ENCODE measurements at regions not wholly inside any gene's neighbourhood (a gene's known extent, or its start where the extent isn't known, plus 50 kb on each side); places are given as distances from the start of the nearest gene placed in this dataset.

DNA sequence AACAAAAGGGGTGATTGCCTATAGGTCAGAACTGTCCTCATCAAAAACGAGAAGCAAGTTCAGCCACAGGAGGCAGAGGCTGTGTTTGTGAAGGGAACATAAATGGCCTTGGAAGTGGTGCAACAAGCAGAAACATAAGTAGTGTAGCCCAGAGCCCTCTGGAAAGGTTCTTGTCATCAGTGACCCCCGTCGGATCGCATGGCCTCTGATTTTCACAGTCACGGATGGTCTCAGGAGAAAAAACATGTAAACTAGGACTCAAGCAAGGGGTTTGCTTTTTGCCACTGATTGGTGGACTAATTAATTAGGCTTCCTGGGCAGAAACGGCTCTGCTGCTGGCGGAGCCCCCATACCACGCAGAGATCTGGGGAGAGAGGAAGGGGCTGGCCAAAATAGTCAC, 496.5 kb upstream of the MKI67 start:
- no peaks in the 10 kb centered on the region for H3K4me1 ChIP-seq (ENCODE audit: insufficient read depth)
- TF ChIP-seq, protein P1, sequence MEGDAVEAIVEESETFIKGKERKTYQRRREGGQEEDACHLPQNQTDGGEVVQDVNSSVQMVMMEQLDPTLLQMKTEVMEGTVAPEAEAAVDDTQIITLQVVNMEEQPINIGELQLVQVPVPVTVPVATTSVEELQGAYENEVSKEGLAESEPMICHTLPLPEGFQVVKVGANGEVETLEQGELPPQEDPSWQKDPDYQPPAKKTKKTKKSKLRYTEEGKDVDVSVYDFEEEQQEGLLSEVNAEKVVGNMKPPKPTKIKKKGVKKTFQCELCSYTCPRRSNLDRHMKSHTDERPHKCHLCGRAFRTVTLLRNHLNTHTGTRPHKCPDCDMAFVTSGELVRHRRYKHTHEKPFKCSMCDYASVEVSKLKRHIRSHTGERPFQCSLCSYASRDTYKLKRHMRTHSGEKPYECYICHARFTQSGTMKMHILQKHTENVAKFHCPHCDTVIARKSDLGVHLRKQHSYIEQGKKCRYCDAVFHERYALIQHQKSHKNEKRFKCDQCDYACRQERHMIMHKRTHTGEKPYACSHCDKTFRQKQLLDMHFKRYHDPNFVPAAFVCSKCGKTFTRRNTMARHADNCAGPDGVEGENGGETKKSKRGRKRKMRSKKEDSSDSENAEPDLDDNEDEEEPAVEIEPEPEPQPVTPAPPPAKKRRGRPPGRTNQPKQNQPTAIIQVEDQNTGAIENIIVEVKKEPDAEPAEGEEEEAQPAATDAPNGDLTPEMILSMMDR (IDR thresholded peaks at IDR 0.05; ENCODE audit: poor library complexity): no peak
- no peaks in the 10 kb centered on the region for H4K20me1 ChIP-seq (ENCODE audit: insufficient read depth, poor library complexity, severe bottlenecking)
- H3K36me3 ChIP-seq (replicated peaks; ENCODE audit: insufficient read depth, low read depth): no peaks in the 10 kb centered on the region
- DNase-seq (ENCODE audit: low spot score): no peak
- H3K4me3 ChIP-seq: no peak overlapping the region
- H3K4me2 ChIP-seq: no peak overlapping the region
- WGBS (ENCODE audit: low lambda C conversion rate, missing lambda C conversion rate): 96% methylated on average over 8 of the region's 8 CpGs
- H3K79me2 ChIP-seq: no peaks in the 10 kb centered on the region
- no peaks in the 10 kb centered on the region for H3K9me2 ChIP-seq (replicated peaks; ENCODE audit: insufficient read depth)
- H2AFZ ChIP-seq: no peak overlapping the region
- H3K9me3 ChIP-seq (ENCODE audit: low read depth): no peaks in the 10 kb centered on the region
- H3K27me3 ChIP-seq: no peaks in the 10 kb centered on the region
- H3K27ac ChIP-seq: no peak overlapping the region

DNA sequence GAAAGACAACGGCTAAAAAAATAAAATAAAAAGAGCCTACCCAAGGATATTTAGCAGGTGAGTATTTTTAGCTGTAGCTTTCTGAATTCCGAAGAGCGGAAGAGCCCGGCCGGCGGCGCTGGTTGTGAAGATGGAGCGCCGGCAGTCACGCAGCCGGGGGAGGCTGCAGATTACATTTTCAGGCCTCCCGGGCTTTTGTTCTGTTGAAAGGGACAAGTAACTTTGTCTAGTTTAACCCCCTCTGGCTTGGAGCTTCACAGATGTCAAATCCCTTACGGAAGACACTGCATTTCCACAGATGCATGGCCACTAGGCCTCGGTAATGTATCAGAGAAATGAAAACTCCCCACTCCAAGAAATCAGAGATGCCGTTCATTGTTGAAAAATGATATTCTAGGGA, 497.6 kb upstream of the MKI67 start:
- TF ChIP-seq, protein P1 (IDR thresholded peaks at IDR 0.05; ENCODE audit: poor library complexity): no peak
- no peak for TF ChIP-seq EZH2phosphoT487 (IDR thresholded peaks at IDR 0.05; ENCODE audit: low read depth, severe bottlenecking, unreplicated experiment)
- no peak for TF ChIP-seq EZH2 (IDR thresholded peaks at IDR 0.05; ENCODE audit: borderline replicate concordance)
- Histone ChIP-seq H3K27me3 (no peaks in the 10 kb centered on the region), H2AFZ (no peak overlapping the region), H4K20me1 (ENCODE audit: insufficient read depth, poor library complexity, severe bottlenecking) (no peaks in the 10 kb centered on the region), H3K36me3 (replicated peaks; ENCODE audit: insufficient read depth, low read depth) (no peaks in the 10 kb centered on the region), H3K27ac (no peak overlapping the region), H3K4me1 (ENCODE audit: insufficient read depth) (no peaks in the 10 kb centered on the region), H3K4me3 (no peak overlapping the region), H3K9me3 (ENCODE audit: low read depth) (no peaks in the 10 kb centered on the region), H3K4me2 (no peak overlapping the region), H3K9me2 (replicated peaks; ENCODE audit: insufficient read depth) (no peaks in the 10 kb centered on the region), H3K79me2 (no peaks in the 10 kb centered on the region)
- WGBS (ENCODE audit: low lambda C conversion rate, missing lambda C conversion rate): 94% methylated on average over 15 of the region's 15 CpGs
- no peak for DNase-seq (ENCODE audit: low spot score)

DNA sequence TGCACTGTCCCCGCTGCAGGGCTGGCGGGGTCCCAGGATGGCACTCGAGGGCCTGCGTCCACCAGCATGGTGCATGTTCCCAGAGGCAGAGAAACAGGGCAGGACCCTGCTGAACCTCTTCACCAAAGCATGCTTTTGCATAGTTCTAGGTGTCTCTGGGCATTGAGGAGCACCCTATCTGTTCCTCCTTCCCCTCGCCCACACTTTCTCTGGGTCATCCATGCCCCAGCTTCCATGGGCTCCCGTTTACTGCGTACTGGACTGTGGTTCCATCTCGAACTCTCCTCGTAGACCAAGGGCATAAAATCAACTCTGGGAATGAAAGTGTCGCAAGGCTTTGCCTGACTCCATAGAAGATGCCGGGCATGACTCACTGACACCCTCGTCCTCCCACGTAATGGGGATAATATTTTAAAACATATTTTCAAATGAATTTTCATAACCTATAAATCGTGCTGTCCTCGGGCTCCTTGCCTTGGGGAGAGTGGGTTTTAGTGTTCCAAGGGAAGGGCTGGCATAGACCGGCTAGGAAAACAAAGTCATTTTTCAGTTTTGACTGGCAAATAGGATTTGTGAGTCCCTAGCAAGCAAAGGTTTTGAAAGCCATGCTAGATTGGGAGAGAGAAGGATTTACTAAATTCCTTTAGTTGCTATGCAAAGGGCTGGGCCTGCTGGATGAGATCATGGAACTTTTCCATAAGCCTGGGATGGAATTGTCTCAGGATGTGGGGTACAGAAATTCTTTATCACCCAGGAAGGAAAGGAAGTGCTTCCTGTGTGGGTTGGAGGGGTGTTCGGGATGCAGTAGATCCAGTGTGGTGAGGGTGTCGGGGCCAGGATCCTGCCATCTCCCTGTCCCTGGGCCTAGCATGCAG, 498.7 kb upstream of the MKI67 start:
- Histone ChIP-seq H3K4me1 (ENCODE audit: insufficient read depth) (no peaks in the 10 kb centered on the region), H3K9me3 (ENCODE audit: low read depth) (no peaks in the 10 kb centered on the region), H2AFZ (no peak overlapping the region), H3K27ac (no peak overlapping the region), H4K20me1 (ENCODE audit: insufficient read depth, poor library complexity, severe bottlenecking) (no peaks in the 10 kb centered on the region), H3K9me2 (replicated peaks; ENCODE audit: insufficient read depth) (no peaks in the 10 kb centered on the region), H3K4me3 (no peak overlapping the region), H3K4me2 (no peak overlapping the region), H3K36me3 (replicated peaks; ENCODE audit: insufficient read depth, low read depth) (no peaks in the 10 kb centered on the region), H3K79me2 (no peaks in the 10 kb centered on the region), H3K27me3 (no peaks in the 10 kb centered on the region)
- TF ChIP-seq EZH2 (IDR thresholded peaks at IDR 0.05; ENCODE audit: borderline replicate concordance): no peak
- no peak for TF ChIP-seq EZH2phosphoT487 (IDR thresholded peaks at IDR 0.05; ENCODE audit: low read depth, severe bottlenecking, unreplicated experiment)
- TF ChIP-seq, protein P1 (IDR thresholded peaks at IDR 0.05; ENCODE audit: poor library complexity): no peak
- no peak for DNase-seq (ENCODE audit: low spot score)
- WGBS (ENCODE audit: low lambda C conversion rate, missing lambda C conversion rate): 95% methylated on average over 18 of the region's 18 CpGs
